Stimulated activated CD8-positive, alpha-beta memory T cell treated with anti-CD3 and anti-CD28 coated beads, Interleukin-7, amount 100 ng/mL, for 1 hour (primary cell): ENCODE measurements at regions not wholly inside any gene's neighbourhood (a gene's known extent, or its start where the extent isn't known, plus 50 kb on each side); places are given as distances from the start of the nearest gene placed in this dataset.
"Not testable (repeated sequence)": the region's sequence is repeated elsewhere in the genome, so short reads cannot be mapped to it uniquely, and the experiment has no call there.

Experiments used
- DNase-seq, 2 donors: peaks; one replicate each; pipeline ENCODE4 v3.0.0-alpha.2; 2020; ENCODE audit warnings: low read depth in 2 of 2

DNA sequence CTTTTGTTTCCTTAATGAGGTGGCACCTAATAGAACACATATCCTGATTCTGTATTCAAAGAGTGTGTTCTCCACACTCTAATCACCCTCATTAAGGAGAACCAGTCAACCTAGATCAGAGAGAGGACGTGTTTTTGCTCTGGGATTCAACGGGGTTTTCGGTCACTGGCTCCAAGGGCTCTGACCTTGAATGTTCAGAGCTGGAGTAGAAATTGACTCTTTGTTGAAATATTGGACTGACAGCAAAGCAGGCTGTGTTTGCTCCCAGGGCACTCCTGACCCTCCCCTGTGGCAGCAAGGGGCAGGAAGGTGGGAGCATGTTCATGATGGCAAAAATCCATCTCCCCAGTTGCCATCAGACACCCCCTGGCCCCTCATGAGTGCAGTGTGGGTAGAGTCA is 1193.0 kb downstream of the AACS start:
- no peak for DNase-seq

- no peak for DNase-seq
These were observed 1197.6 kb downstream of the AACS start for GRCh38 chr12:126262829-126263228.

DNA sequence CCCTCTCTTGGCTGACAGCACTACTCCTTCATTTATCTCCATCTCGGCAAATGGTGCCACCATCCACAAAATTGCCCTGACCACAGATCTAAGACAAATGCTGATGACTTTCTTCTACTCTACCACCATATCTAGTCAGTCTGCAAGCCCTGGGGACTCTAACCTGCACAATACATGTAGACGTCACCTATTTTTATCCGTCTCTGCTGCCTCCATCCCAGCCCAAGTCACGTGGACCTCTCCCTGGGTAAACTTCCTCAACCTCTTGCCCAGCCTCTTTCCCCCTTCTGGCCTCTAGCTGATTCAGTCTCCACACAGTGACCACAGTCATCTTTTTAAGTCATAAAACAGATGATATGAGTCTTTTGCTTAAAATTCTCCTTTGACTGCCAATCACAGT is 1203.0 kb downstream of the AACS start:
- DNase-seq = no peak

GRCh38 chr12:126271159-126271558 is 1205.9 kb downstream of the AACS start:
- no peak for DNase-seq

GRCh38 chr12:126282691-126283090 is 1217.5 kb downstream of the AACS start:
- DNase-seq = no peak

DNA sequence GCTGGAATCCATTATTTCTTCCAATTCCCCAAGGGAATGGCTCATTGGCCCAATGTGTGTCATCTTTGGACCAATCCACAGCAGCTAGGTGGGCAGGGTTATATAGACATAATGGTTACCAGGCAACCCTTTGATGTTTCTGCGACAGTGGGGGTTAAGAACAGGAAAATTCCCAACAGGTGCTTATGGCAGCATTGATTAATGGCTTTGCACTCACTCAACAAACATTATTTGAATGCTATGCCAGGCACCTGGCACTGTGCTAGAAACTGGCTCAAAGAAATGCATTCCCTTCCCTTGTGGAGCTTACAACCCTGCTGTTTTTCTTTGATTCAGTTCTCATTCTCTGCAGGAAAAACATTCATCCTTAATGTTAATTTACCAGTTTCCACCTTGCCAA is 1221.0 kb downstream of the AACS start:
- no peak for DNase-seq

DNA sequence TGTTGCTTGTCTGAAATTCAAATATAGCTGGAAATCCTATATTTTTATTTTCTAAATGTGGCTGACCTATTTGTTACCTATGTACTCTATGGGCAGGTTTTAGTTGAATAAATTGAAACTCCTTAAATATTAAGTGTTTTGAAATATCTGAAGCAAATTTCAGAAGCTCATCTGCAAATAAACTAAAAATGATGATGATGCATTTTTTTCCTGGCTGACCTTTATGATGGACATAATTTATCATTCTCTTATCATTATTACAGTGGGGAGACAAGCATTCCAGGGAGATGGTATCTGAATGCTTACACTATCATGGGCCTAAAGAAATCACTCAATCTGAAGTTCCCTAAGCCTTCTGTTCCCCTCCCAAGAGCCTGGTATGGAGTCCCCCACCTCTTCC is 1225.2 kb downstream of the AACS start:
- no peak for DNase-seq

GRCh38 chr12:126291987-126292386 is 1226.8 kb downstream of the AACS start:
- not testable (repeated sequence) for DNase-seq

- DNase-seq = no peak
These were observed 1230.4 kb downstream of the AACS start for GRCh38 chr12:126295652-126296051.

DNA sequence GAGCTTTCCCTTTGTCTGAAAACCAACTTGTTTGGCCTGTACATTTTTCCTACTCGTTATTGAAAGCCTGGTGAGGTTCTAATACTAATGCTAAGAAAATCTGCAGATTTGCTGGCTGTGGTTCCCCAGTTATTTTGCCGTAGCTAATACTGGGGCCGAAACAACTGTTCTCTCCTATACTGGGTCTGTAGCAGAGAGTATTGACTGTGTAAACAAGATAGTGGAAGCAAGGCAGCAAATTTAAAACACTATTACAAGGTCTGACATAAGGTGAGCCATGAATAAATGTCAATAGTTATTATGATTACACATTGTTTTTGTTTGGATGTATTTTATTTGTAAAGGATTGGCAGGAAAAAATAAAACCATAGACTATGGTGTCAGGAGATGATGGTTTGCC is 1244.0 kb downstream of the AACS start:
- no peak for DNase-seq

DNA sequence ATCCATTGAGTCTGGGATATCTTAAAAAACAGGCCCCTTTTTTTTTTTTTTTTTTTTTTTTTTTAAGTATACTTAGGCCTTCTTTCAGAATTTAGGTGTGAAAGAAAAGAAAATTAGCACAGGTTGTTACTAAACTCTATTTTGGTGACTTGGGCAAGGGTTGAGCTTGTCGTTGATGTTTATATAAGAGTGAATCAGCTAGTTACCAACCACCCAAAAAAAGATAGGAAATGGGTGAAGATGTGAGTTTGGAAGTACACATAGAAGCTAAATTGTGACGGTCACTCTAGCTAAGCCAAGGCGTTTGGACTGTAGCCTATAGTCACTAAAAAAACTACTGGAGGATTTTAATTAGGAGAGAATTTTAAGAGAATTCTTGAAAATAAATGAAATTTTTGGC is 1247.2 kb downstream of the AACS start:
- no peak for DNase-seq

- no peak for DNase-seq
These were observed 1251.2 kb downstream of the AACS start for GRCh38 chr12:126316411-126316810.

- no peak for DNase-seq
These were observed 1272.6 kb downstream of the AACS start for GRCh38 chr12:126337556-126338441.

DNA sequence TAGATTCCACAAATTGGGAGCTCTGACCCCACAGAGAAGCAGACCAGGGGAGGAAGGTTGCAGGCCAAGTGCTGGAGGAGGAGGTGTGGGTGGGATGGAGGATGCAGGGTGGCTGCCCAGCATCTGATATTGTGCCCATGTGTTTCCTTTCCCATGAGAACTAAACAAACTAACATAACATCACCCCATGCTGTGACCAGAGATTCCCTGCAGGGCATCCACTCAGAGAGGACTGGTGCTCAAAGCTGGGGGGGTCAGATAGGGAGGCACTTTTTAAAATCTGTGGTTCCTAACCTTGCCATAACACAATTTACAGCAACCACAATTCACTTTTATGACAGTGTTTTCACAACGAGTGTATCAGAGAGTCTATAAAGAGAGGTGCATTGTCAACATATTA is 1277.6 kb downstream of the AACS start:
- no peak for DNase-seq

GRCh38 chr12:126343321-126343720 is 1278.1 kb downstream of the AACS start:
- DNase-seq = no peak

GRCh38 chr12:126346087-126346486 is 1280.9 kb downstream of the AACS start:
- no peak for DNase-seq

DNA sequence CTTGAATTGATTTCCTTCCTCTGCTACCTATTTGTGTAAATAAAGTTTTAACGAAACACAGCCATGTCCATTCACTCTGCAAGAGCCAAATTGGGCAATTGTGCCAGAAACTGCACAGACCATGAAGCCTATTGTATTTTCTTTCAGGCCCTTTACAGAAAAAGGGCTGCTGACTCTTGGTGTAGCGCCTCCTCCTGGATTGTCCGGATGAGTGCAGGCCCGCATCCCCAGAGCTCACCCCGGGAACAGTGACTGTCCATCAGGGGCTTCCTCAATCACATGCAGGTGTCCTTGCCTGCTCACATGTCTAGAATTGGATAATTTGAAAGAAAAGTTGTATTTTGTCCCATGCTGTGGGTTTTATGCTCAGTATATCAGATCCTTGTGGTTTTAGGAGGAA is 1282.2 kb downstream of the AACS start:
- DNase-seq = no peak

DNA sequence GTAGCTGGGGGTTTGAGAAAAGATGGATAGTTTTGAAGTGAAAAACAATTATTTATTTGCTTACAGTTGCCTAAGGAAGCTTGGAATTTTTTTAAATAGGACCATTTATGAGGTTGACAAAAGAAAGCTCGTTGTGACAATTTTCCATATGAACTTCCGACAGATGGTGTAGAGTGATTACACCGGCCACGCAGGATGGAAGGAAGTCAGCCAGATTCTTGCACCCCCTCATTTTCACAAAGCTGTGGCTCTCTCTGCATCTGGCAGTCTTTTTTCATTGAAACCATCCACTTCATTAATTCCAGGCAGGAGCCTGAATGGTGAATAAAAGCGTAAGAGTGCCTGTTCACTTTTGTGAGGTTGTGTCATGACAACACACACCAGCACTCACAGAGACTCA is 1284.1 kb downstream of the AACS start:
- DNase-seq = no peak

DNA sequence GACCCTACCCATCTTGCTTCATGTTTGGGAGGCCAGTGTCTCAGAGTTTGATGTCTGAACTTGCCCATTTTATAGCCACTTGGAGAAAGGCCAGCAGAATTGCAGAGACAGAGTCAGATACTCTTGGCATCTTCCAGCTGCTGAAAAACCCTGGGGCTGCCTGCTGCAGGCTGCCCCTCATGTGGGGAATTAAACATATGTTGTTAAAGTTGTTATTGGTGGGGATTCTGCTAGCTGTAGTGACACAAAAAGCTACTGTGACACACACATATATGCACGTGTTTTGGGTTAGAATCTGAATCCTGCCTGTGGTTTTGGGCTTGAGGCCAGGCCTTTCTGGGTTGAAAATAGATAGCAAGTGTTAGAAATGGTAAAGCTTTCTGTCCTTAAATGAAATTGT is 1288.4 kb downstream of the AACS start:
- DNase-seq = no peak

DNA sequence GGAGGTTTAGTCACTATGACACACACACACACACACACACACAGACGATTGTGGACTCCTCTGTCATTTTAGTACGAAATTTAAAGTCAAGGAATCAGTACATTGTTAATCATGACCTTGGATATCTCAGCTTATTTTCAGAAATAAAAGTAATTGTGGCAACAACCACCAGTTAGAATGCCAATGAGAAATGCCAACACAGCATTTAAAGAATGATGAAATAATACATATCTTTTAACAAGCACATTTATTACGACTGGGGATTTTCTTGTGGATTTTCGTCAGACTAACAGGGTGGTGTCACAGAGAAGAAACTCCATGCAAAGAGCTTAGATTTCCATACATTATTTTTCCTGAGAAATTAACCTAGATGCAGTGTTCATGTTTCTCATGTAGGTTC is 1289.4 kb downstream of the AACS start:
- no peak for DNase-seq

DNA sequence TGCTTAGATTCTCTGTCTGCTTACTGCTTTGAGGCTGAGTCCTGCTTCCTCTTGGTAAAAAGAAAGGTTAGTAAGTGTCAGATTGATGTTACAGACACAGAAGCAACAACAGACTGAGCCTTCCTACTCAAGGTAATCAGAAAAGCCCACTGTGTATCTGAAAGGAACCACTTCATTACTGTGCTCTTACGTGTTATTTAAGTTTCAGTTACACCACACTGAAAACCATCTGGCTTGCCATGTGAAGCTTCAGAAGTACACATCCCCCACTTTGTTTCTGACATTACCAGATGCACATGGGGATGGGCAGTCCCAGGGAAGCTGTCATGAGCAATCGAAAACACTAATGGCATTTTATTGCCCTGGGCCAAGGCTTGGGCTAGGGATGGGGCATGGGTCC is 1290.1 kb downstream of the AACS start:
- no peak for DNase-seq

GRCh38 chr12:126358806-126359205 is 1293.6 kb downstream of the AACS start:
- DNase-seq = no peak

GRCh38 chr12:126359216-126359615 is 1294.0 kb downstream of the AACS start:
- no peak for DNase-seq

- no peak for DNase-seq
These were observed 1296.6 kb downstream of the AACS start for GRCh38 chr12:126361804-126362203.
